ENCODE measurements at regions not wholly inside any gene's neighbourhood (a gene's known extent, or its start where the extent isn't known, plus 50 kb on each side); places are given as distances from the start of the nearest gene placed in this dataset.

DNA sequence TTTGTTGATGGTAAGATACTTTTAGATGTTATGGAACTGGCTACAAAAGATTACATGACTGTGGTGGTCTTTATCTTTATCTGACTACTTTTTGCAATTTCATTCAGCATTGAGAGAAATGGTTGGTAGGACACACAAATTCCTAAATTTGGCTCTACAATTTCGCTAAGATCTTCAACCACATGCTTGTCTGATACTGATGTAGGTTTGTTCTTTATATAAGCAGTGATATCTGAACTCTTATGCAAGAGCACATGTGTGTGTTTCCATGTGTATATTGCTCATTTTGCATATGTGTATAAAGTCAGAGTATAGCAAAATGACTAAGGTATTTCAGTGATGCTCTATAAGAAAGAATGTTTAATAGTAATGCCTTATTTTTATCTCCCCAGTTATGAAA is 501.5 kb downstream of the ARL4A start:
- intact Hi-C loops (cut with micrococcal nuclease) = no loop called here
- Mint-ChIP-seq H3K36me3 (ENCODE audit: low read depth) (no peaks in the 10 kb centered on the region), H3K27ac (no peak overlapping the region), H3K4me1 (ENCODE audit: low read depth) (no peaks in the 10 kb centered on the region), H3K27me3 (no peaks in the 10 kb centered on the region), H3K4me3 (no peak overlapping the region), H3K9me3 (no peaks in the 10 kb centered on the region)

- Mint-ChIP-seq H3K4me3 (no peak overlapping the region), H3K27me3 (no peaks in the 10 kb centered on the region), H3K9me3 (no peaks in the 10 kb centered on the region), H3K4me1 (ENCODE audit: low read depth) (no peaks in the 10 kb centered on the region), H3K36me3 (ENCODE audit: low read depth) (no peaks in the 10 kb centered on the region), H3K27ac (no peak overlapping the region)
- intact Hi-C loops (cut with micrococcal nuclease) = no loop called here
Observed at GRCh38 chr7:13189668-13190067, 502.2 kb downstream of the ARL4A start.

GRCh38 chr7:13197501-13197900 is 510.1 kb downstream of the ARL4A start:
- H3K36me3 Mint-ChIP-seq (ENCODE audit: low read depth) = no peaks in the 10 kb centered on the region
- H3K27ac Mint-ChIP-seq = no peak overlapping the region
- H3K4me1 Mint-ChIP-seq (ENCODE audit: low read depth) = no peaks in the 10 kb centered on the region
- H3K27me3 Mint-ChIP-seq = no peaks in the 10 kb centered on the region
- H3K4me3 Mint-ChIP-seq = no peak overlapping the region
- no peaks in the 10 kb centered on the region for H3K9me3 Mint-ChIP-seq
- intact Hi-C loops (cut with micrococcal nuclease) = no loop called here

DNA sequence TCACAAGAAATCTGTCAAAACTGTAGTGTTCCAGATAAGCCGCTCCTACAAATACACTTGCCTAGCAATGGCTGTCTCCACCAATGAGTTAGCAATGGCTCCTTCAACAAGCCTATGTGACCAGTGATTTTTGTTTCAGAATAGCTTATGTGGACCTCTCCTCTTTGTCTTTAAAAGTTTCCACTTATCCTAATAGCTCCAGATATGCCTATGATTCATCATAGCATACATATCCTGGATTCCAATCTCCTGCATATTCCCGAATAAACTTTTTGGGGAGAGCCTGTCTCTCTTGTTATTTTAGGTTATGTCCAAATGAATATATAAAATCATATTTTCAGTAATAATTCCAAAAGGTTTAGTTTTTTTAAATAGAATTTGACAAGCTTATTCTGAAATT is 510.6 kb downstream of the ARL4A start:
- intact Hi-C loops (cut with micrococcal nuclease) = no loop called here
- Mint-ChIP-seq H3K27me3 (no peaks in the 10 kb centered on the region), H3K4me3 (no peak overlapping the region), H3K9me3 (no peaks in the 10 kb centered on the region), H3K4me1 (ENCODE audit: low read depth) (no peaks in the 10 kb centered on the region), H3K27ac (no peak overlapping the region), H3K36me3 (ENCODE audit: low read depth) (no peaks in the 10 kb centered on the region)

GRCh38 chr7:13198727-13199126 is 511.3 kb downstream of the ARL4A start:
- intact Hi-C loops (cut with micrococcal nuclease) = no loop called here
- H3K4me3 Mint-ChIP-seq = no peak overlapping the region
- no peaks in the 10 kb centered on the region for H3K36me3 Mint-ChIP-seq (ENCODE audit: low read depth)
- H3K9me3 Mint-ChIP-seq = no peaks in the 10 kb centered on the region
- H3K4me1 Mint-ChIP-seq (ENCODE audit: low read depth) = no peaks in the 10 kb centered on the region
- no peaks in the 10 kb centered on the region for H3K27me3 Mint-ChIP-seq
- no peak overlapping the region for H3K27ac Mint-ChIP-seq

GRCh38 chr7:13201628-13202027 is 514.2 kb downstream of the ARL4A start:
- H3K27ac Mint-ChIP-seq = no peak overlapping the region
- no peaks in the 10 kb centered on the region for H3K9me3 Mint-ChIP-seq
- intact Hi-C loops (cut with micrococcal nuclease) = no loop called here
- no peaks in the 10 kb centered on the region for H3K36me3 Mint-ChIP-seq (ENCODE audit: low read depth)
- no peak overlapping the region for H3K4me3 Mint-ChIP-seq
- no peaks in the 10 kb centered on the region for H3K27me3 Mint-ChIP-seq
- H3K4me1 Mint-ChIP-seq (ENCODE audit: low read depth) = no peaks in the 10 kb centered on the region

DNA sequence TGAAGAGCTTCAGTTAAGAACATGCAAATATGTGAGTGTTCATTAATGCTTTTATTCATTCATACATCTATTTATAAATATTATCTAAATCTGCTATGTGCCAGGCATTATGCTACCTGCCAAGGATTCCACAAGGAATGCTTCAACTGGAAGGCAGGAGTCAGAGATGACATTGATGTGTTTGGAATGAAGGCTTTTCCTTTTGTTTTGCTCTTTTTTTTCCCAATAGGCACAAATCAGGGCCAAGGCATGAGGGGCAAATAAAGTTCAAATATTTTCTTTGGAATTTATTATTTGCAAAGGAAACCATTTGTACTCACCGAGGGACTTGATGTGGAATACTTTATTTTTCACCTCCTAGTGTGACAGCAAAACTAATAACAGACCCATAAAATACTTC is 530.3 kb downstream of the ARL4A start:
- H3K27ac Mint-ChIP-seq = no peak overlapping the region
- no peaks in the 10 kb centered on the region for H3K27me3 Mint-ChIP-seq

GRCh38 chr7:13225068-13225467 is 537.6 kb downstream of the ARL4A start:
- Mint-ChIP-seq H3K9me3 (no peaks in the 10 kb centered on the region), H3K4me3 (no peak overlapping the region), H3K36me3 (ENCODE audit: low read depth) (no peaks in the 10 kb centered on the region), H3K27me3 (no peaks in the 10 kb centered on the region), H3K4me1 (ENCODE audit: low read depth) (no peaks in the 10 kb centered on the region), H3K27ac (no peak overlapping the region)
- intact Hi-C loops (cut with micrococcal nuclease) = no loop called here

More for the DNA sequence above, 530.3 kb downstream of the ARL4A start:
- intact Hi-C loops (cut with micrococcal nuclease) = no loop called here
- Mint-ChIP-seq H3K4me1 (ENCODE audit: low read depth) (no peaks in the 10 kb centered on the region), H3K9me3 (no peaks in the 10 kb centered on the region), H3K4me3 (no peak overlapping the region), H3K36me3 (ENCODE audit: low read depth) (no peaks in the 10 kb centered on the region)

DNA sequence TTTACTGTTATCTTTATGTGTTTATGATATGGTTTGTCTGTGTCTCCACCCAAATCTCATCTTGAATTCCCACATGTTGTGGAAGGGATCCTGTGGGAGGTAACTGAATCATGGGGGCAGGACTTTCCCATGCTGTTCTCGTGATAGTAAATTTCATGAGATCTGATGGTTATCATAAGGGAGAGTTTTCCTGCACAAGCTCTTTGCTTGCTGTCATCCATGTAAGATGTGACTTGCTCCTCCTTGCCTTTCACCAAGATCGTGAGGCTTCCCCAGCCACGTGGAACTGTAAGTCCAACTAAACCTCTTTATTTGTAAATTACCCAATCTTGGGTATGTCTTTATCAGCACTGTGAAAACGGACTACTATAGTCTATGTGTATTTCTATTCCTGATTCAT is 539.0 kb downstream of the ARL4A start:
- no peaks in the 10 kb centered on the region for H3K36me3 Mint-ChIP-seq (ENCODE audit: low read depth)
- H3K4me1 Mint-ChIP-seq (ENCODE audit: low read depth) = no peaks in the 10 kb centered on the region
- H3K27me3 Mint-ChIP-seq = no peaks in the 10 kb centered on the region
- intact Hi-C loops (cut with micrococcal nuclease) = no loop called here
- no peaks in the 10 kb centered on the region for H3K9me3 Mint-ChIP-seq
- H3K27ac Mint-ChIP-seq = no peak overlapping the region
- no peak overlapping the region for H3K4me3 Mint-ChIP-seq

DNA sequence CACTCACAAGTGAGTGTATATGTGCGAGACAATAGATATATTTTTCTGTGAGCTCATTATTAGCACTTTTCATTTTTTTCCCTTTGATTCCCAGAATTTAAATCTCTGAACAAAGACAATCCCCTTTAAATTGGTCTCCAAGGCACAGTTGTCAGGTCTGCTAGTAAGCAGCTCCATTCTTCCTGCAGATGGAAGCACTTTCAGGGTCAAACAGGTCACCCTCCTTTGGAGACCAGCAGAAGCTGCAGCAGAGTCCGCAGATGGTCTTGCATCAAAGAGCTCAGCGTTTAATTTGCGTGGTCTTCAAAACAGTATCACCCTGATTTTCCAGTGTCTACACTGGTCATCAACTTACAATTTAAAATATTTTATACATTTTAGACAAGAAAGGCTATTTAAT is 543.8 kb downstream of the ARL4A start:
- H3K27ac Mint-ChIP-seq = no peak overlapping the region
- no peaks in the 10 kb centered on the region for H3K9me3 Mint-ChIP-seq
- H3K27me3 Mint-ChIP-seq = no peaks in the 10 kb centered on the region
- no peaks in the 10 kb centered on the region for H3K4me1 Mint-ChIP-seq (ENCODE audit: low read depth)
- H3K36me3 Mint-ChIP-seq (ENCODE audit: low read depth) = no peaks in the 10 kb centered on the region
- no peak overlapping the region for H3K4me3 Mint-ChIP-seq
- intact Hi-C loops (cut with micrococcal nuclease) = no loop called here

GRCh38 chr7:13235436-13235835 is 548.0 kb downstream of the ARL4A start:
- H3K27ac Mint-ChIP-seq = no peak overlapping the region
- no peaks in the 10 kb centered on the region for H3K36me3 Mint-ChIP-seq (ENCODE audit: low read depth)

GRCh38 chr7:13236026-13236425 is 548.6 kb downstream of the ARL4A start:
- Mint-ChIP-seq H3K4me1 (ENCODE audit: low read depth) (no peaks in the 10 kb centered on the region), H3K27ac (no peak overlapping the region), H3K9me3 (no peaks in the 10 kb centered on the region), H3K36me3 (ENCODE audit: low read depth) (no peaks in the 10 kb centered on the region), H3K27me3 (no peaks in the 10 kb centered on the region), H3K4me3 (no peak overlapping the region)
- intact Hi-C loops (cut with micrococcal nuclease) = no loop called here

More at GRCh38 chr7:13235436-13235835, 548.0 kb downstream of the ARL4A start:
- Mint-ChIP-seq H3K4me3 (no peak overlapping the region), H3K4me1 (ENCODE audit: low read depth) (no peaks in the 10 kb centered on the region), H3K27me3 (no peaks in the 10 kb centered on the region), H3K9me3 (no peaks in the 10 kb centered on the region)
- intact Hi-C loops (cut with micrococcal nuclease) = no loop called here

GRCh38 chr7:13240349-13240748 is 552.9 kb downstream of the ARL4A start:
- Mint-ChIP-seq H3K27ac (no peak overlapping the region), H3K27me3 (no peaks in the 10 kb centered on the region), H3K4me1 (ENCODE audit: low read depth) (no peaks in the 10 kb centered on the region), H3K4me3 (no peak overlapping the region), H3K9me3 (no peaks in the 10 kb centered on the region), H3K36me3 (ENCODE audit: low read depth) (no peaks in the 10 kb centered on the region)
- intact Hi-C loops (cut with micrococcal nuclease) = no loop called here

DNA sequence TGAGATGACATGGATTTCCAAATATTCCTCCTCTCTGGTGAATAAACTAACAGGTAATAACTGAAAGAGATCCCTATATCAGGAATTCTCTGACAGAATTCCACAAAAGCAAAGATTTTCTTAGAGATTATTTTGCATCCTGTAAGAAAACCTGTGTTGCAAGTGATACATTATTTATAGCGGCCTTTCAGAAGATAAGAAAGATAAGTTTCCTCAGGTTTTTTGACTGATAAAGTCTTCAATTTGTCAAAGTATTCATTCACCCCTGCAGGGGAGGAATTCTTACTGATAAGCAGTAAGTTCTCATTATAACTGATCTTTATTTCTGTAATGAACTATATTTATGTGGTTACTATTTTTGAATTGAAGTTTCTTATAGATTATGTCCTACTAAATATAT is 554.0 kb downstream of the ARL4A start:
- H3K27me3 Mint-ChIP-seq = no peaks in the 10 kb centered on the region
- H3K36me3 Mint-ChIP-seq (ENCODE audit: low read depth) = no peaks in the 10 kb centered on the region
- H3K4me3 Mint-ChIP-seq = no peak overlapping the region
- intact Hi-C loops (cut with micrococcal nuclease) = no loop called here
- H3K4me1 Mint-ChIP-seq (ENCODE audit: low read depth) = no peaks in the 10 kb centered on the region
- H3K27ac Mint-ChIP-seq = no peak overlapping the region
- H3K9me3 Mint-ChIP-seq = no peaks in the 10 kb centered on the region

- no peaks in the 10 kb centered on the region for H3K4me1 Mint-ChIP-seq (ENCODE audit: low read depth)
- H3K36me3 Mint-ChIP-seq (ENCODE audit: low read depth) = no peaks in the 10 kb centered on the region
- H3K27ac Mint-ChIP-seq = no peak overlapping the region
- intact Hi-C loops (cut with micrococcal nuclease) = no loop called here
- no peaks in the 10 kb centered on the region for H3K9me3 Mint-ChIP-seq
- H3K4me3 Mint-ChIP-seq = no peak overlapping the region
- H3K27me3 Mint-ChIP-seq = no peaks in the 10 kb centered on the region
Observed at GRCh38 chr7:13257661-13258060, 570.2 kb downstream of the ARL4A start.

All from dendritic cell treated with granulocyte-macrophage colony-stimulating factor and Interleukin-4, amounts not matched to agents 40 ng/mL and 50 ng/mL, for 4 days (primary cell).